ENCODE measurements at regions not wholly inside any gene's neighbourhood (a gene's known extent, or its start where the extent isn't known, plus 50 kb on each side); places are given as distances from the start of the nearest gene placed in this dataset.

- H3K79me2 ChIP-seq (ENCODE audit: control insufficient read depth in 1 of 2, insufficient read depth in 2 of 2, low read length in 2 of 2): no peaks in the 10 kb centered on the region
- no peaks in the 10 kb centered on the region for H3K27me3 ChIP-seq (replicated peaks in 1 of 4; ENCODE audit: control insufficient read depth in 3 of 4, extremely low read depth in 1 of 4, insufficient read depth in 3 of 4, low read length in 3 of 4)
- H3K4me1 ChIP-seq (replicated peaks in 1 of 4; ENCODE audit: control insufficient read depth in 3 of 4, insufficient read depth in 4 of 4, low read length in 3 of 4): peaks cover 0 to 5% (median 3%) of the 10 kb centered on the region in 4 experiments; a peak in 4 of 7 replicates
- H3K56ac ChIP-seq (replicated peaks; ENCODE audit: insufficient read length, low read depth, low read length): no peak overlapping the region
- CTCF ChIA-PET (ENCODE audit: partially characterized antibody): interaction anchor here (1.2 to 4.4 kb wide), 4 partner anchors 10 to 778 kb away, joined by 3 to 15 read pairs (median 3); no protein-coding TSS in a partner anchor
- TF ChIP-seq RAD21 (IDR thresholded peaks at IDR 0.05 in 1 of 2, conservative IDR thresholded peaks at IDR 0.05 in 1 of 2; ENCODE audit: low read depth in 2 of 2, low read length in 2 of 2) (peak; percentile 26 to 30; a peak in 2 of 4 replicates), SIN3A (conservative IDR thresholded peaks at IDR 0.05 in 1 of 2, IDR thresholded peaks at IDR 0.05 in 1 of 2; ENCODE audit: low read depth in 1 of 2, low read length in 2 of 2) (no peak), CTBP2 (IDR thresholded peaks at IDR 0.05; ENCODE audit: borderline replicate concordance, insufficient read depth, insufficient read length, low read length) (no peak), CBX8 (IDR thresholded peaks at IDR 0.05; ENCODE audit: borderline replicate concordance, low read depth, low read length) (no peak), SIX5 (IDR thresholded peaks at IDR 0.05; ENCODE audit: low read depth, low read length) (no peak)
- TF ChIP-seq, protein P1, sequence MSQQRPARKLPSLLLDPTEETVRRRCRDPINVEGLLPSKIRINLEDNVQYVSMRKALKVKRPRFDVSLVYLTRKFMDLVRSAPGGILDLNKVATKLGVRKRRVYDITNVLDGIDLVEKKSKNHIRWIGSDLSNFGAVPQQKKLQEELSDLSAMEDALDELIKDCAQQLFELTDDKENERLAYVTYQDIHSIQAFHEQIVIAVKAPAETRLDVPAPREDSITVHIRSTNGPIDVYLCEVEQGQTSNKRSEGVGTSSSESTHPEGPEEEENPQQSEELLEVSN (IDR thresholded peaks at IDR 0.05): no peak
- H3K4me3 ChIP-seq (ENCODE audit: extremely low read depth in 1 of 4, insufficient read depth in 2 of 4, low read depth in 3 of 4, low read length in 4 of 4): no peak overlapping the region
- no peak overlapping the region for H2BK5ac ChIP-seq (ENCODE audit: low read depth, low read length)
- no peak overlapping the region for H2BK20ac ChIP-seq (ENCODE audit: low read length)
- DNase-seq (ENCODE audit: low read depth in 1 of 2, low spot score in 2 of 2) (no peak), FAIRE-seq (no peak)
- H3K18ac ChIP-seq (ENCODE audit: extremely low read depth, low read length): no peak overlapping the region
- no peak overlapping the region for H4K91ac ChIP-seq (replicated peaks; ENCODE audit: insufficient read length, low read length)
- no peak overlapping the region for H2BK15ac ChIP-seq (ENCODE audit: low read length)
- no peak overlapping the region for H3K14ac ChIP-seq (ENCODE audit: insufficient read length)
- H3K79me1 ChIP-seq (ENCODE audit: low read depth, low read length): no peaks in the 10 kb centered on the region
- H2AK5ac ChIP-seq (ENCODE audit: low read depth, low read length): no peak overlapping the region
- no peak overlapping the region for H2BK12ac ChIP-seq (ENCODE audit: low read depth, low read length)
- POLR2A ChIA-PET (ENCODE audit: partially characterized antibody): no interaction called here
- no peak overlapping the region for H3K23ac ChIP-seq (ENCODE audit: insufficient read length)
- H3K36me3 ChIP-seq (ENCODE audit: control insufficient read depth in 2 of 4, insufficient read depth in 4 of 4, low read length in 3 of 4): no peaks in the 10 kb centered on the region
- WGBS, 2 experiments (ENCODE audit: extremely low coverage in 1 of 2, insufficient coverage in 1 of 2, insufficient read length in 1 of 2, insufficient replicate concordance in 2 of 2, low coverage in 1 of 2, low lambda C conversion rate in 2 of 2, missing lambda C conversion rate in 1 of 2): 61% methylated on average over 1 of the region's 1 CpG; no CpG with 5 or more reads in 1 of the 2 experiments
- H3K9me3 ChIP-seq (ENCODE audit: insufficient read depth in 2 of 2, low read depth in 1 of 2, low read length in 1 of 2): no peaks in the 10 kb centered on the region
- H3K27ac ChIP-seq (ENCODE audit: low read depth, low read length): no peak overlapping the region
- no peaks in the 10 kb centered on the region for H4K20me1 ChIP-seq (replicated peaks in 1 of 2; ENCODE audit: control insufficient read depth in 1 of 2, insufficient read depth in 2 of 2, low read length in 2 of 2)
- no peak overlapping the region for H2BK120ac ChIP-seq (replicated peaks; ENCODE audit: low read depth, low read length)
- H3K4me2 ChIP-seq (ENCODE audit: insufficient read depth in 1 of 2, low read depth in 2 of 2, low read length in 2 of 2): no peak overlapping the region
- H4K5ac ChIP-seq (ENCODE audit: insufficient read length, low read depth, low read length): no peak overlapping the region
- no peak overlapping the region for H4K8ac ChIP-seq (ENCODE audit: extremely low read depth, insufficient read depth, low read length)
- H3K23me2 ChIP-seq (ENCODE audit: low read depth, low read length): no peaks in the 10 kb centered on the region
- H2AFZ ChIP-seq (ENCODE audit: low read length): no peak overlapping the region
- H3K9ac ChIP-seq (replicated peaks in 1 of 4; ENCODE audit: extremely low read depth in 1 of 4, low read depth in 3 of 4, low read length in 3 of 4): no peak overlapping the region
- H3K4ac ChIP-seq (replicated peaks; ENCODE audit: insufficient read length, low read depth, low read length): no peak overlapping the region
Observed at GRCh38 chr2:156157670-156158069, 174.9 kb downstream of the NR4A2 start.

All from H1 (cell line).